ENCODE measurements at regions not wholly inside any gene's neighbourhood (a gene's known extent, or its start where the extent isn't known, plus 50 kb on each side); places are given as distances from the start of the nearest gene placed in this dataset.

DNA sequence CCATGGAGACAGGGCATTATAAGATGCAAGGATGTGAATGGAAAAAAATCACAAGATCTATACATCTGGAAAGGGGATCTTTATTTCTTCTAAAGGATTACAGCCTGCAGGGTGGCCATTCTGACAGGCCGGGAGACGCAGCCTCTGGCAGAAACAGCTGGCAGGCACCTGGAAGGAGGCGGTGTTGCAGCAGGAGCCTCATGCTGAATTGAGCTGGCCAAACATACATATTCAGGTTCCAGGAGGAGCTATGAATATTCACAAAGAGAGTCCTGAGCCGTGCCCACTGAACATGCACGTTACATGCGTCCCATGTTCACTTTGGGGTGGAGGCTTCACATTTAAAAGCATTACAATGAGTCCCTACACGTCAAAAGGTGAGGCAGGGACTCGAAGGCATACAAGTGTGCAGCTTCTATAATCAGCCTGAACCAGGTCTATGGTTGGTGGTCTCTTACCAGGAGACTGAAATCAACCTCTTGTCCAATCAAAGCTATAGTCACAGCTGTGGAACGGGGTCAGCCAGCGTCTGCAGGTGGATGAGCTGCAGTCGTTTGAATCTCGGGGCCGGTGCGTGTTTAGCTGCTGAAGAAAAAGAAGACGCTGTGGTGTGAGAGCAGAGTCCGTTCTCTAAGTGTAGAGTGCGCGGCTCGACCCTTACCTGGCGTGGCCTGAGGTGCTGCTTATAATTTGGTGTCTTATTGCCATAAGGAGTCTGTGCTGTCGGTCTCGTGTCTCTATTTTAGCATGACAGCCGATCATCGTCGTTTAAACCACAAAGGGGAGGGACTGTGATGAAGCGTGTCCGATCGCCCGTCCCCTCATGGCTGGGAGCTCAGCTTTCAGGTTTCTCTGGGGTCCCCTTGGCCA, 183.0 kb downstream of the ETS2 start:
- DNase-seq (ENCODE audit: low spot score): peak; percentile 32
- Histone ChIP-seq H3K27ac (peak overlapping the region; percentile 91), H3K27me3 (no peaks in the 10 kb centered on the region), H3K36me3 (replicated peaks; ENCODE audit: insufficient read depth, low read depth) (no peaks in the 10 kb centered on the region), H3K4me3 (no peak overlapping the region), H3K9me2 (replicated peaks; ENCODE audit: insufficient read depth) (no peaks in the 10 kb centered on the region), H3K4me1 (ENCODE audit: insufficient read depth) (peaks cover 67% of the 10 kb centered on the region), H4K20me1 (ENCODE audit: insufficient read depth, poor library complexity, severe bottlenecking) (no peaks in the 10 kb centered on the region), H3K4me2 (peak overlapping the region; percentile 23), H3K79me2 (no peaks in the 10 kb centered on the region), H3K9me3 (ENCODE audit: low read depth) (no peaks in the 10 kb centered on the region), H2AFZ (no peak overlapping the region)
- TF ChIP-seq, protein P1, sequence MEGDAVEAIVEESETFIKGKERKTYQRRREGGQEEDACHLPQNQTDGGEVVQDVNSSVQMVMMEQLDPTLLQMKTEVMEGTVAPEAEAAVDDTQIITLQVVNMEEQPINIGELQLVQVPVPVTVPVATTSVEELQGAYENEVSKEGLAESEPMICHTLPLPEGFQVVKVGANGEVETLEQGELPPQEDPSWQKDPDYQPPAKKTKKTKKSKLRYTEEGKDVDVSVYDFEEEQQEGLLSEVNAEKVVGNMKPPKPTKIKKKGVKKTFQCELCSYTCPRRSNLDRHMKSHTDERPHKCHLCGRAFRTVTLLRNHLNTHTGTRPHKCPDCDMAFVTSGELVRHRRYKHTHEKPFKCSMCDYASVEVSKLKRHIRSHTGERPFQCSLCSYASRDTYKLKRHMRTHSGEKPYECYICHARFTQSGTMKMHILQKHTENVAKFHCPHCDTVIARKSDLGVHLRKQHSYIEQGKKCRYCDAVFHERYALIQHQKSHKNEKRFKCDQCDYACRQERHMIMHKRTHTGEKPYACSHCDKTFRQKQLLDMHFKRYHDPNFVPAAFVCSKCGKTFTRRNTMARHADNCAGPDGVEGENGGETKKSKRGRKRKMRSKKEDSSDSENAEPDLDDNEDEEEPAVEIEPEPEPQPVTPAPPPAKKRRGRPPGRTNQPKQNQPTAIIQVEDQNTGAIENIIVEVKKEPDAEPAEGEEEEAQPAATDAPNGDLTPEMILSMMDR (IDR thresholded peaks at IDR 0.05; ENCODE audit: poor library complexity): no peak
- TF ChIP-seq EZH2 (IDR thresholded peaks at IDR 0.05; ENCODE audit: borderline replicate concordance): no peak
- no peak for TF ChIP-seq EZH2phosphoT487 (IDR thresholded peaks at IDR 0.05; ENCODE audit: low read depth, severe bottlenecking, unreplicated experiment)
- 59% methylated on average over 29 of the region's 29 CpGs for WGBS (ENCODE audit: low lambda C conversion rate, missing lambda C conversion rate)

- Histone ChIP-seq H3K4me2 (peak overlapping the region; percentile 23), H3K4me3 (no peak overlapping the region), H3K4me1 (ENCODE audit: insufficient read depth) (peaks cover 60% of the 10 kb centered on the region), H3K9me3 (ENCODE audit: low read depth) (no peaks in the 10 kb centered on the region), H3K9me2 (replicated peaks; ENCODE audit: insufficient read depth) (no peaks in the 10 kb centered on the region), H3K27me3 (no peaks in the 10 kb centered on the region), H2AFZ (no peak overlapping the region), H3K36me3 (replicated peaks; ENCODE audit: insufficient read depth, low read depth) (no peaks in the 10 kb centered on the region), H3K27ac (peak overlapping the region; percentile 91), H4K20me1 (ENCODE audit: insufficient read depth, poor library complexity, severe bottlenecking) (no peaks in the 10 kb centered on the region), H3K79me2 (no peaks in the 10 kb centered on the region)
- DNase-seq (ENCODE audit: low spot score): peak; percentile 38
- WGBS (ENCODE audit: low lambda C conversion rate, missing lambda C conversion rate): 49% methylated on average over 12 of the region's 12 CpGs
- TF ChIP-seq, protein P1 (IDR thresholded peaks at IDR 0.05; ENCODE audit: poor library complexity): no peak
- no peak for TF ChIP-seq EZH2phosphoT487 (IDR thresholded peaks at IDR 0.05; ENCODE audit: low read depth, severe bottlenecking, unreplicated experiment)
- no peak for TF ChIP-seq EZH2 (IDR thresholded peaks at IDR 0.05; ENCODE audit: borderline replicate concordance)
Observed at GRCh38 chr21:38987633-38988508, 182.1 kb downstream of the ETS2 start.

DNA sequence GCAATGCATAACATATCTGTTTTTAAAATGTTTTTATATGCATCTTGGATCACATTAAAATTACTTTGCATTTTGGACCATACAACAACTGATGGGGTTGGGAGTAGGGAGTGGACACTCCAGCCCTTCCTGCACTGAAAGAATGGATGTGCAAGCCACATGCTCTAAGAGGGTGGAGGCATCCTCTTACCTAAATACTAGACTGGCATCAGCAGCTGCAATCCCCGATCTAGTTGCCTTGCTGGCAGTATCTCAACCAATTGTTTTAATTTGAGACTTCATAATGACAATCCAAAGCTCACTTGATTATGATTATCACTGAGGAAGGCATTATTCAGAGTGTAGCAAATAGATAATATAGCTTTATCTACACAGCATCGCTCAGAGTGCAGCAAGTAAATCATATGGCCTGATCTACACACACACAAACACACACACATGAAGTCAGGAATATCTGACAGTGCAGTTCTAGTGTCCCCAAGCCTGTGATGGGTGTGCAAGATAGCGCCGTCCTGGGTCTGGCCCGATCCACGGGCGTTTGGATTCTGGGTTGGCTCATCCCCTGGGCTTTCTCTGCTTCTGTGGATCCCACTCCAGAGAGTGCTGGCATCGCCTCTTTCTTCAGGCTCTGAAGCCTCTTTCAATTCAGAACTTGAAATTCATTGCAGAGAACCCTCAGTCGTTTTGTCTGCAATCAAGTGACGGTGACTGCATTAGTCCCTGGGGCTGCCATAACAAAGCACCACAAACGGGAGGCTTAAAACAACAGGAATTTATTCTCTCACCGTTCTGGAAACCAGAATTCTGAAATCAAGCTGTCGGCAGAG, 181.3 kb downstream of the ETS2 start:
- TF ChIP-seq, protein P1 (IDR thresholded peaks at IDR 0.05; ENCODE audit: poor library complexity): no peak
- TF ChIP-seq EZH2 (IDR thresholded peaks at IDR 0.05; ENCODE audit: borderline replicate concordance) (no peak), EZH2phosphoT487 (IDR thresholded peaks at IDR 0.05; ENCODE audit: low read depth, severe bottlenecking, unreplicated experiment) (no peak)
- H3K36me3 ChIP-seq (replicated peaks; ENCODE audit: insufficient read depth, low read depth): no peaks in the 10 kb centered on the region
- peak overlapping the region; percentile 23 for H3K4me2 ChIP-seq

More for the DNA sequence above, 181.3 kb downstream of the ETS2 start:
- Histone ChIP-seq H3K27me3 (no peaks in the 10 kb centered on the region), H3K9me3 (ENCODE audit: low read depth) (no peaks in the 10 kb centered on the region), H4K20me1 (ENCODE audit: insufficient read depth, poor library complexity, severe bottlenecking) (no peaks in the 10 kb centered on the region), H3K9me2 (replicated peaks; ENCODE audit: insufficient read depth) (no peaks in the 10 kb centered on the region), H3K27ac (peak overlapping the region; percentile 91), H2AFZ (no peak overlapping the region), H3K79me2 (no peaks in the 10 kb centered on the region), H3K4me3 (no peak overlapping the region), H3K4me1 (ENCODE audit: insufficient read depth) (peaks cover 54% of the 10 kb centered on the region)
- no peak for DNase-seq (ENCODE audit: low spot score)
- 61% methylated on average over 13 of the region's 13 CpGs for WGBS (ENCODE audit: low lambda C conversion rate, missing lambda C conversion rate)
